A549 (cell line): ENCODE measurements at regions not wholly inside any gene's neighbourhood (a gene's known extent, or its start where the extent isn't known, plus 50 kb on each side); places are given as distances from the start of the nearest gene placed in this dataset.

Experiments
- CHD4 ChIP-seq: fragments of 200-600 bp; sonication (generic); IDR thresholded peaks from 2 replicates; pipeline ENCODE4 v1.6.1; 2016; ENCODE audit warnings: antibody characterized with exemption, mild to moderate bottlenecking, borderline replicate concordance
- KDM5A ChIP-seq: fragments of 200-600 bp; sonication (generic); IDR thresholded peaks from 2 replicates; pipeline ENCODE4 v1.6.1; 2016; ENCODE audit warnings: antibody characterized with exemption, mild to moderate bottlenecking
- POLR2A ChIP-seq: IDR thresholded peaks from 2 replicates; pipeline ENCODE4 v1.6.1; 2012; ENCODE audit warnings: mild to moderate bottlenecking, low read length
- RFX5 ChIP-seq: fragments of 450-650 bp; IDR thresholded peaks from 2 replicates; pipeline ENCODE4 v1.7.1; 2014; ENCODE audit warnings: antibody characterized with exemption, mild to moderate bottlenecking, moderate library complexity
- TP53 ChIP-seq: fragments of 250-450 bp; sonication (Bioruptor Pico); IDR thresholded peaks from 2 replicates; pipeline ENCODE4 v1.5.0; 2021; ENCODE audit warnings: mild to moderate bottlenecking, moderate library complexity
- TF ChIP-seq, protein P1 (sequence below): fragments of >200 bp; sonication (Bioruptor Twin); formaldehyde crosslinking; IDR thresholded peaks from 3 replicates; pipeline ENCODE4 v1.5.1; 2016
- TF ChIP-seq, protein P2 (sequence below): fragments of 450-650 bp; IDR thresholded peaks from 2 replicates; pipeline ENCODE4 v1.6.1; 2014; ENCODE audit warnings: antibody characterized with exemption

DNA sequence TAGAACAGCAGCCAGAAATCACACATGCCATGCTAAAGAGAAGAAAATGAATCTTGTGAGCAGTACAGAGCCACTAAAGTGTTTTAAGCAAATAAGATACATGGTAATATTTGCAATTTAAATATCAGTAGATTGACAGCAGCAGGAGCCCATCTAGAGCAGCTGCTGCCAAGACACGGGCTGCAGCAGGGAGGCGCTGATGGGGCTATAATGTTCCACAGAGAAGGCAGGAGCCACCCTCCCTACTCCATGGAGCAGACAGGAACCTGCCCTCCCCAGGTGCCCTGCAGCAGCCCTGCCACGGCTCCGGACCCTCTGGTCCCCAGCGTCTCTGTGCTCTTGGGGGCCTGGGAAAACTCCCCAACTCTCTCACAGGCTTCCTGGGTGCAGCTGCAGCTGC is 224.1 kb upstream of the ISL1 start:
- TF ChIP-seq, protein P1, sequence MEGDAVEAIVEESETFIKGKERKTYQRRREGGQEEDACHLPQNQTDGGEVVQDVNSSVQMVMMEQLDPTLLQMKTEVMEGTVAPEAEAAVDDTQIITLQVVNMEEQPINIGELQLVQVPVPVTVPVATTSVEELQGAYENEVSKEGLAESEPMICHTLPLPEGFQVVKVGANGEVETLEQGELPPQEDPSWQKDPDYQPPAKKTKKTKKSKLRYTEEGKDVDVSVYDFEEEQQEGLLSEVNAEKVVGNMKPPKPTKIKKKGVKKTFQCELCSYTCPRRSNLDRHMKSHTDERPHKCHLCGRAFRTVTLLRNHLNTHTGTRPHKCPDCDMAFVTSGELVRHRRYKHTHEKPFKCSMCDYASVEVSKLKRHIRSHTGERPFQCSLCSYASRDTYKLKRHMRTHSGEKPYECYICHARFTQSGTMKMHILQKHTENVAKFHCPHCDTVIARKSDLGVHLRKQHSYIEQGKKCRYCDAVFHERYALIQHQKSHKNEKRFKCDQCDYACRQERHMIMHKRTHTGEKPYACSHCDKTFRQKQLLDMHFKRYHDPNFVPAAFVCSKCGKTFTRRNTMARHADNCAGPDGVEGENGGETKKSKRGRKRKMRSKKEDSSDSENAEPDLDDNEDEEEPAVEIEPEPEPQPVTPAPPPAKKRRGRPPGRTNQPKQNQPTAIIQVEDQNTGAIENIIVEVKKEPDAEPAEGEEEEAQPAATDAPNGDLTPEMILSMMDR: no peak
- no peak for TF ChIP-seq POLR2A
- no peak for TF ChIP-seq CHD4
- TF ChIP-seq, protein P2, sequence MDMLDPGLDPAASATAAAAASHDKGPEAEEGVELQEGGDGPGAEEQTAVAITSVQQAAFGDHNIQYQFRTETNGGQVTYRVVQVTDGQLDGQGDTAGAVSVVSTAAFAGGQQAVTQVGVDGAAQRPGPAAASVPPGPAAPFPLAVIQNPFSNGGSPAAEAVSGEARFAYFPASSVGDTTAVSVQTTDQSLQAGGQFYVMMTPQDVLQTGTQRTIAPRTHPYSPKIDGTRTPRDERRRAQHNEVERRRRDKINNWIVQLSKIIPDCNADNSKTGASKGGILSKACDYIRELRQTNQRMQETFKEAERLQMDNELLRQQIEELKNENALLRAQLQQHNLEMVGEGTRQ: no peak
- TF ChIP-seq TP53 (CRISPR knock-in tag): no peak
- TF ChIP-seq RFX5: no peak
- TF ChIP-seq KDM5A: no peak
